Endothelial cell (in vitro differentiated cells): ENCODE measurements at regions not wholly inside any gene's neighbourhood (a gene's known extent, or its start where the extent isn't known, plus 50 kb on each side); places are given as distances from the start of the nearest gene placed in this dataset.

ENCODE experiments used
- DNase-seq: peaks from one replicate; pipeline ENCODE4 v3.0.0; 2021; ENCODE audit warnings: low spot score
- H3K27ac Mint-ChIP-seq: one replicate; pipeline ENCODE4 v1.8.0; 2021; ENCODE audit warnings: mixed read lengths, inconsistent platforms; ENCODE audit not compliant: unreplicated experiment
- H3K27me3 Mint-ChIP-seq: one replicate; pipeline ENCODE4 v1.8.0; 2021; ENCODE audit warnings: mild to moderate bottlenecking, moderate library complexity, mixed read lengths, inconsistent platforms; ENCODE audit not compliant: unreplicated experiment
- H3K36me3 Mint-ChIP-seq: one replicate; pipeline ENCODE4 v1.8.0; 2021; ENCODE audit warnings: mild to moderate bottlenecking, low read depth, mixed read lengths, inconsistent platforms; ENCODE audit not compliant: unreplicated experiment
- H3K4me1 Mint-ChIP-seq: one replicate; pipeline ENCODE4 v1.8.0; 2021; ENCODE audit warnings: mild to moderate bottlenecking, mixed read lengths, inconsistent platforms; ENCODE audit not compliant: unreplicated experiment
- H3K4me3 Mint-ChIP-seq: one replicate; pipeline ENCODE4 v1.8.0; 2021; ENCODE audit warnings: mild to moderate bottlenecking, mixed read lengths, inconsistent platforms; ENCODE audit not compliant: unreplicated experiment
- H3K9me3 Mint-ChIP-seq: one replicate; pipeline ENCODE4 v1.8.0; 2021; ENCODE audit warnings: mixed read lengths, inconsistent platforms; ENCODE audit not compliant: unreplicated experiment
- CTCF ChIP-seq: fragments of 200-600 bp; sonication (generic); IDR thresholded peaks from one replicate; pipeline ENCODE4 v1.5.0; 2021; ENCODE audit warnings: antibody characterized with exemption; ENCODE audit not compliant: unreplicated experiment

- DNase-seq, result no peak
- Mint-ChIP-seq H3K36me3 (no peaks in the 10 kb centered on the region), H3K4me3 (no peak overlapping the region), H3K9me3 (no peaks in the 10 kb centered on the region), H3K27ac (no peak overlapping the region), H3K4me1 (no peaks in the 10 kb centered on the region), H3K27me3 (no peaks in the 10 kb centered on the region)
- no peak for TF ChIP-seq CTCF
These were observed 932.0 kb downstream of the SLITRK6 start for GRCh38 chr13:84867246-84867645.

- no peak for TF ChIP-seq CTCF
- no peaks in the 10 kb centered on the region for H3K36me3 Mint-ChIP-seq
- DNase-seq, result no peak
- H3K4me1 Mint-ChIP-seq, result no peaks in the 10 kb centered on the region
- no peaks in the 10 kb centered on the region for H3K9me3 Mint-ChIP-seq
- H3K27me3 Mint-ChIP-seq, result no peaks in the 10 kb centered on the region
- no peak overlapping the region for H3K4me3 Mint-ChIP-seq
- H3K27ac Mint-ChIP-seq, result no peak overlapping the region
These were observed 933.4 kb downstream of the SLITRK6 start for GRCh38 chr13:84865783-84866221.

- Mint-ChIP-seq H3K36me3 (no peaks in the 10 kb centered on the region), H3K4me1 (no peaks in the 10 kb centered on the region), H3K4me3 (no peak overlapping the region), H3K27me3 (no peaks in the 10 kb centered on the region), H3K9me3 (no peaks in the 10 kb centered on the region), H3K27ac (no peak overlapping the region)
- DNase-seq, result no peak
- no peak for TF ChIP-seq CTCF
These were observed 934.9 kb downstream of the SLITRK6 start for GRCh38 chr13:84864341-84864740.

GRCh38 chr13:84847107-84847506 lies 952.1 kb downstream of the SLITRK6 start:
- H3K9me3 Mint-ChIP-seq, result no peaks in the 10 kb centered on the region
- no peaks in the 10 kb centered on the region for H3K4me1 Mint-ChIP-seq
- H3K27me3 Mint-ChIP-seq, result no peaks in the 10 kb centered on the region
- DNase-seq, result no peak
- no peak overlapping the region for H3K27ac Mint-ChIP-seq
- H3K4me3 Mint-ChIP-seq, result no peak overlapping the region
- H3K36me3 Mint-ChIP-seq, result no peaks in the 10 kb centered on the region
- TF ChIP-seq CTCF, result no peak

- Mint-ChIP-seq H3K9me3 (no peaks in the 10 kb centered on the region), H3K27ac (no peak overlapping the region), H3K27me3 (no peaks in the 10 kb centered on the region), H3K4me3 (no peak overlapping the region), H3K4me1 (no peaks in the 10 kb centered on the region), H3K36me3 (no peaks in the 10 kb centered on the region)
- no peak for DNase-seq
- TF ChIP-seq CTCF, result no peak
These were observed 953.2 kb downstream of the SLITRK6 start for GRCh38 chr13:84845907-84846619.
